Psoas muscle (tissue), 7 donors: ENCODE measurements at regions not wholly inside any gene's neighbourhood (a gene's known extent, or its start where the extent isn't known, plus 50 kb on each side); places are given as distances from the start of the nearest gene placed in this dataset.
"Not testable (repeated sequence)": the region's sequence is repeated elsewhere in the genome, so short reads cannot be mapped to it uniquely, and the experiment has no call there.

Experiments
- ATAC-seq, 4 donors: fragments of 200-7000 bp; cut with Tn5 transposase; one replicate each; pipeline ENCODE4 v1.9.1; 2020; ENCODE audit warnings: moderate library complexity in 3 of 4, mild to moderate bottlenecking in 2 of 4
- DNase-seq, 2 donors: peaks; one replicate each; pipeline ENCODE4 v3.0.0-alpha.2; 2020
- H3K27ac ChIP-seq: fragments of 200-600 bp; one replicate; pipeline ENCODE4 v1.8.0; 2022
- H3K27me3 ChIP-seq, 3 donors: fragments of 200-600 bp in 1 of 3; one replicate each; pipeline versions ENCODE4 v1.6.1 to v1.8.0; 2013 to 2022; ENCODE audit warnings: low read length in 2 of 3, mild to moderate bottlenecking in 2 of 3, moderate library complexity in 1 of 3; ENCODE audit not compliant: insufficient read depth in 3 of 3
- H3K36me3 ChIP-seq, 2 donors: fragments of 200-600 bp in 1 of 2; one replicate each; pipeline versions ENCODE4 v1.6.1 to v1.8.0; 2013 to 2022; ENCODE audit warnings: low read depth in 1 of 2, mild to moderate bottlenecking in 1 of 2, moderate library complexity in 1 of 2; ENCODE audit not compliant: insufficient read depth in 1 of 2
- H3K4me1 ChIP-seq: fragments of 200-600 bp; one replicate; pipeline ENCODE4 v1.8.0; 2022
- H3K4me3 ChIP-seq: fragments of 200-600 bp; one replicate; pipeline ENCODE4 v1.8.0; 2022; ENCODE audit warnings: mild to moderate bottlenecking
- H3K9me3 ChIP-seq: fragments of 200-600 bp; one replicate; pipeline ENCODE4 v1.8.0; 2022
- CTCF ChIP-seq: fragments of 200-600 bp; IDR thresholded peaks from one replicate; pipeline ENCODE4 v1.8.0; 2022; ENCODE audit warnings: antibody characterized with exemption
- WGBS, 3 donors: extraction: QIAGEN DNeasy Blood & Tissue Kit; methylation state at CpG; one replicate each; pipeline versions ENCODE4 v1.1.6 to v1.1.7; 2013; 5-methylcytosine and 5-hydroxymethylcytosine counted together
- intact Hi-C, 2 donors: fragments of 100-400 bp; cut with DNase I; formaldehyde crosslinking; loops; one replicate each; pipeline versions ENCODE4 v1.11.0 to v1.14.2; 2022
- donor health status: healthy with polysubstance abuse.
- donor health status: DM: no; HTN: no; CAD: no; lungs with moderate emphysema.
- donor health status: Bipolar disorder and iron deficiency.
- donor health status: healthy.
- donor health status: DM: yes; HTN: yes; CAD: no.
- donor health status: DM: no; HTN: no; CAD: no.
- donor health status: DM: yes; HTN: yes; CAD: no.

- H3K36me3 ChIP-seq, H3K4me3 ChIP-seq, DNase-seq, H3K9me3 ChIP-seq, H3K4me1 ChIP-seq, H3K27ac ChIP-seq, ATAC-seq, intact Hi-C loops: not testable (repeated sequence)
- WGBS, 3 donors = 68 to 86% (median 77%) methylated on average over 3 of the region's 3 CpGs
- peaks cover 0 to 10% (median 0%) of the 10 kb centered on the region in 3 donors for H3K27me3 ChIP-seq
These were observed 65.4 kb upstream of the ZNF195 start for GRCh38 chr11:3444420-3444744.

GRCh38 chr11:3443700-3444419, 64.9 kb upstream of the ZNF195 start:
- DNase-seq, H3K4me1 ChIP-seq, H3K9me3 ChIP-seq, ATAC-seq, H3K4me3 ChIP-seq, intact Hi-C loops, H3K27ac ChIP-seq, H3K36me3 ChIP-seq: not testable (repeated sequence)
- WGBS, 3 donors = 2 to 8% (median 3%) methylated on average over 16 of the region's 16 CpGs
- peaks cover 0 to 10% (median 0%) of the 10 kb centered on the region in 3 donors for H3K27me3 ChIP-seq

GRCh38 chr11:3437441-3437840, 58.5 kb upstream of the ZNF195 start:
- WGBS, 3 donors = 79 to 85% (median 83%) methylated on average over 14 of the region's 14 CpGs
- H3K4me1 ChIP-seq, H3K4me3 ChIP-seq, H3K27ac ChIP-seq, H3K9me3 ChIP-seq, intact Hi-C loops, ATAC-seq, H3K27me3 ChIP-seq, DNase-seq, H3K36me3 ChIP-seq: not testable (repeated sequence)

GRCh38 chr11:3434976-3435375, 56.0 kb upstream of the ZNF195 start:
- Histone ChIP-seq H3K9me3 (no peaks in the 10 kb centered on the region), H3K4me1 (no peaks in the 10 kb centered on the region), H3K4me3 (no peak overlapping the region), H3K27me3 (no peaks in the 10 kb centered on the region), H3K27ac (no peak overlapping the region), H3K36me3 (no peaks in the 10 kb centered on the region)
- no peak for TF ChIP-seq CTCF
- WGBS, 3 donors = 93 to 95% (median 94%) methylated on average over 28 of the region's 28 CpGs
- ATAC-seq (no peak), DNase-seq (no peak)
- intact Hi-C loops = no loop called here

- DNase-seq, H3K4me3 ChIP-seq, intact Hi-C loops, H3K27ac ChIP-seq, ATAC-seq, H3K36me3 ChIP-seq, H3K4me1 ChIP-seq, H3K27me3 ChIP-seq, H3K9me3 ChIP-seq: not testable (repeated sequence)
- 19 to 25% (median 24%) methylated on average over 6 of the region's 6 CpGs for WGBS, 3 donors
These were observed 50.2 kb upstream of the ZNF195 start for GRCh38 chr11:3429191-3429590.
